Cardiac muscle cell (in vitro differentiated cells and primary cell): ENCODE measurements at regions not wholly inside any gene's neighbourhood (a gene's known extent, or its start where the extent isn't known, plus 50 kb on each side); places are given as distances from the start of the nearest gene placed in this dataset.

ENCODE experiments used
- DNase-seq, 2 donors: peaks; one replicate each; pipeline versions ENCODE4 v3.0.0 to v3.0.0-alpha.2; 2010 to 2017; ENCODE audit warnings: low read depth in 1 of 2, low spot score in 1 of 2
- H3K27ac ChIP-seq: fragments of 200-600 bp; sonication (generic); 2 replicates; pipeline ENCODE4 v1.5.1; 2016
- H3K27me3 ChIP-seq: fragments of 200-600 bp; sonication (generic); 2 replicates; pipeline ENCODE4 v1.6.0; 2016; ENCODE audit warnings: control low read depth
- H3K36me3 ChIP-seq: fragments of 200-600 bp; sonication (generic); 2 replicates; pipeline ENCODE4 v1.5.1; 2016; ENCODE audit warnings: control low read depth
- H3K4me1 ChIP-seq: fragments of 200-600 bp; sonication (generic); 2 replicates; pipeline ENCODE4 v1.8.1; 2017; ENCODE audit warnings: low read depth, mild to moderate bottlenecking, mixed run types
- H3K4me3 ChIP-seq: fragments of 200-600 bp; sonication (generic); 2 replicates; pipeline ENCODE4 v1.5.1; 2016; ENCODE audit warnings: mild to moderate bottlenecking
- H3K9me3 ChIP-seq: fragments of 200-600 bp; sonication (generic); 2 replicates; pipeline ENCODE4 v1.5.1; 2017; ENCODE audit warnings: low read depth, mild to moderate bottlenecking, control low read depth
- TF ChIP-seq, protein P1 (sequence below): IDR thresholded peaks from 2 replicates; pipeline ENCODE4 v1.5.1; 2012; ENCODE audit warnings: low read depth, mild to moderate bottlenecking, low read length

DNA sequence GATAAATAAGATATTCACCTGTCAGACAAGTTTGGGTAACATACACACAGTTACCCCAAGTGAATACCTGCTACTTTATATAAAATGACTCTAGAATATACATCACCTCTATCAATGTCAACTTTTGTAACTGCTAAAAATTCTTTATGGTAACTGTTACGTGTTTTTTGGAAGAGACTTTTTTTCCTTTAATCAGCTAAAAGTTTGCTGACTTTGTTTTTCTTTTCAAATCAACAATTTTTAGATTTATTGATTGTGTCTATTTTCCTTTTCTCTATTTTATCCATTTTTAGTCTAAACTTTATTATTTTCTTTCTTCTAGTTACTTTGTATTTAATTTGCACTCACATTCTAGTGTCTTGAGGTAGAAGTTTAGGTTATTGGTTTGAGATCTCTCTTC, 1106.6 kb upstream of the LCORL start:
- no peaks in the 10 kb centered on the region for H3K36me3 ChIP-seq
- no peak for DNase-seq
- no peak overlapping the region for H3K4me3 ChIP-seq
- TF ChIP-seq, protein P1, sequence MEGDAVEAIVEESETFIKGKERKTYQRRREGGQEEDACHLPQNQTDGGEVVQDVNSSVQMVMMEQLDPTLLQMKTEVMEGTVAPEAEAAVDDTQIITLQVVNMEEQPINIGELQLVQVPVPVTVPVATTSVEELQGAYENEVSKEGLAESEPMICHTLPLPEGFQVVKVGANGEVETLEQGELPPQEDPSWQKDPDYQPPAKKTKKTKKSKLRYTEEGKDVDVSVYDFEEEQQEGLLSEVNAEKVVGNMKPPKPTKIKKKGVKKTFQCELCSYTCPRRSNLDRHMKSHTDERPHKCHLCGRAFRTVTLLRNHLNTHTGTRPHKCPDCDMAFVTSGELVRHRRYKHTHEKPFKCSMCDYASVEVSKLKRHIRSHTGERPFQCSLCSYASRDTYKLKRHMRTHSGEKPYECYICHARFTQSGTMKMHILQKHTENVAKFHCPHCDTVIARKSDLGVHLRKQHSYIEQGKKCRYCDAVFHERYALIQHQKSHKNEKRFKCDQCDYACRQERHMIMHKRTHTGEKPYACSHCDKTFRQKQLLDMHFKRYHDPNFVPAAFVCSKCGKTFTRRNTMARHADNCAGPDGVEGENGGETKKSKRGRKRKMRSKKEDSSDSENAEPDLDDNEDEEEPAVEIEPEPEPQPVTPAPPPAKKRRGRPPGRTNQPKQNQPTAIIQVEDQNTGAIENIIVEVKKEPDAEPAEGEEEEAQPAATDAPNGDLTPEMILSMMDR = no peak
- H3K4me1 ChIP-seq = no peaks in the 10 kb centered on the region
- H3K27ac ChIP-seq = no peak overlapping the region
- no peaks in the 10 kb centered on the region for H3K9me3 ChIP-seq
- H3K27me3 ChIP-seq = no peaks in the 10 kb centered on the region

GRCh38 chr4:19126903-19127302, 1105.3 kb upstream of the LCORL start:
- Histone ChIP-seq H3K9me3 (no peaks in the 10 kb centered on the region), H3K4me3 (no peak overlapping the region), H3K27ac (no peak overlapping the region), H3K27me3 (no peaks in the 10 kb centered on the region), H3K36me3 (no peaks in the 10 kb centered on the region), H3K4me1 (no peaks in the 10 kb centered on the region)
- TF ChIP-seq, protein P1 = no peak
- no peak for DNase-seq

GRCh38 chr4:19123681-19124080, 1102.1 kb upstream of the LCORL start:
- TF ChIP-seq, protein P1 = no peak
- H3K4me3 ChIP-seq = no peak overlapping the region
- H3K4me1 ChIP-seq = no peaks in the 10 kb centered on the region
- DNase-seq = no peak
- H3K9me3 ChIP-seq = no peaks in the 10 kb centered on the region
- no peaks in the 10 kb centered on the region for H3K36me3 ChIP-seq
- no peak overlapping the region for H3K27ac ChIP-seq
- H3K27me3 ChIP-seq = no peaks in the 10 kb centered on the region

- H3K27ac ChIP-seq = no peak overlapping the region
- H3K4me3 ChIP-seq = no peak overlapping the region
- H3K4me1 ChIP-seq = no peaks in the 10 kb centered on the region
- no peaks in the 10 kb centered on the region for H3K9me3 ChIP-seq
- H3K27me3 ChIP-seq = no peaks in the 10 kb centered on the region
- no peak for DNase-seq
- TF ChIP-seq, protein P1 = no peak
- no peaks in the 10 kb centered on the region for H3K36me3 ChIP-seq
Observed at GRCh38 chr4:19119904-19120560, 1098.5 kb upstream of the LCORL start.

DNA sequence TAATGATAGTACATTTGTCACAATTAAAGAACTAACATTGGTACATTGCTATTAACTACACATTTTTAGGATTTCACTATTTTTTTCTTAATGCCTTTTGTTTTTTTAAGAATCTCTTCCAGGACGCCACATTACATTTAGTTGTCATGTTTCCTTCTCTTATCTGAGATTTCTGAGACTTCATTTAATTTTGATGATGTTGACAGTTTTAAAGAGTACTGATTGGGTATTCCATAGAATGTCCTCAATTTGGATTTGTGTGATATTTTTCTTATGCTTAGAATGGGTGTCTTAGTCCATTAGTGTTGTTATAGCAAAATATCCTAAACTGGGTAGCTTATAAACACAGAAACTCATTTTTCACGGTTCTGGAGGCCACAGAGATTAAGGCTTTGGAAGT, 1095.5 kb upstream of the LCORL start:
- no peaks in the 10 kb centered on the region for H3K9me3 ChIP-seq
- no peaks in the 10 kb centered on the region for H3K27me3 ChIP-seq
- DNase-seq = no peak
- no peak overlapping the region for H3K27ac ChIP-seq
- TF ChIP-seq, protein P1 = no peak
- no peak overlapping the region for H3K4me3 ChIP-seq
- no peaks in the 10 kb centered on the region for H3K4me1 ChIP-seq
- no peaks in the 10 kb centered on the region for H3K36me3 ChIP-seq
